HG03103 (cell line): ENCODE measurements at regions not wholly inside any gene's neighbourhood (a gene's known extent, or its start where the extent isn't known, plus 50 kb on each side); places are given as distances from the start of the nearest gene placed in this dataset.

Source experiments
- ATAC-seq: cut with Tn5 transposase; IDR thresholded peaks from one replicate; pipeline ENCODE4 v1.9.1; 2021; ENCODE audit warnings: low read depth; ENCODE audit not compliant: unreplicated experiment

DNA sequence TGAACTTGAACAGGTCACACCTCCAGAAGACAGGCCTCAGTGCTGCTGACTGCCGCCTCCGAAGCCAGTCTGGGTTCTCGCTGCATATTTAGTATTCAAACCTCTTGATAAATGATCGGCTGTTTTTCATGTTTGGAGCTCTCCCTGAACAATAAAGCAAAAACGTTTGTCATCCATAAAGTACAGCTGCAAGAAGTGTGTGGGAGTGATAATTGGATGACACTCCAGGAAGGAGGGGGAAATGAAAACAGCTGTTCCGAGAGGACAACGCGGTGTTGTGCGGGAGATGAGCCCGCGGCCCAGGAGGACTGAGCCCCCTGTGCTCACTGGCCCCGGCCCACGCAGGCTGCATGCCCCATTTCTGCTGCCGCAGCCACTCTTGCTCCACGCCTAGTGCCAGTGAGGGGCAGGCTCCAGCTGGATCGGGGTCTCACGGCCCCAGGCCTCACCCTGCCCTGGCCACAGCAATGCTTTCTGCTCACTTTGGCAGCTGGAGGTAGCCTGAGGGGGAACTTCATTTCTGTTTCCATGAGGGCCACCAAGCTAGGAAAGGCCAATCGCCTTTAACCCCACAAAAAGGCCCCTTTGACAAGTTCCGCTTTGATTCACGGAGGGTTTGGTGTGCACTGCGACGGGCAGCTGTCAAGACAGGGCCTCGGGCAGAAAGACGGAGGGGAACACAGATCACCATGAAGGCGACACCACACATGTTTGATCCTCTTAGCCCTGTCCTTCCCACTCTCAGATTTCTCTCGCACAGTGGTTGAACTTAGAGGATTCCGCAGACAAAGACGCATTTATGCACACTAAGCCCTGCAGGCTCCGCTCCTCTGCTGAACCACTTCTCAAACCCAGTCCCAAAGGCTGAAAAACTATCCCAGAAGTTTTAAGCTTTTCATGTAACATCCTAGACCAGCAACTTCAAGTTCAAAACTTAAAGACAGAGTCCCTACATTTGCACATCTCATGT lies 537.6 kb downstream of the EFNB2 start:
- ATAC-seq: no peak

DNA sequence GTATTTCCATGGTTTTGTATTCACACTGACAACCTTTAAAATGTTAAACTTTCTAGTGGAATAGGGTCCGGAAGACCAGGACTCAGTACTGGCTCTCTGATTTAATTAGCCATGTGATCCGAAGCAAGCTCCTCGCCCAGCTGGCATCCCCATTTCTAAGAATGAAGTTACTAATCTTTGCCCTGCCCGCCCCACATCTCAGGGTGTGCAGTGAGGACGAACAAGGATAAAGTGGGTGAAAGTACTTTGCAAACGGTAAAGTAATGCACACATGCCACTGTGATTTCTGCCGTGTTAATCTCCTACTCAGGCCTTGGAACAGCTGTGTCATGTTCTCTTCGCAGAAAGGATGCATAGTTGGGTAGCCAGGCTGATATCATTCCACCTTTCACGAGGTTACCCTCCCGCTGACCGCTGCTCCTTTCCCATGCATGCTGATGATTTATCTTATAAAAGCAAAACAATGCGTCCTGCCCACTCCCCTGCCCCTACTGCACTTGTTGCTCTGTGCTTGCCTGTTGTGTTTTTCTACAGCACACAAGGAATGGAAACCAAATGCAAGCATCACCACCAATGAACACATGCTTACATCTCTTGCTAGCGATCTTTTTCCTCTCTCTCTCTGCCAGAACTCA lies 539.0 kb downstream of the EFNB2 start:
- no peak for ATAC-seq

DNA sequence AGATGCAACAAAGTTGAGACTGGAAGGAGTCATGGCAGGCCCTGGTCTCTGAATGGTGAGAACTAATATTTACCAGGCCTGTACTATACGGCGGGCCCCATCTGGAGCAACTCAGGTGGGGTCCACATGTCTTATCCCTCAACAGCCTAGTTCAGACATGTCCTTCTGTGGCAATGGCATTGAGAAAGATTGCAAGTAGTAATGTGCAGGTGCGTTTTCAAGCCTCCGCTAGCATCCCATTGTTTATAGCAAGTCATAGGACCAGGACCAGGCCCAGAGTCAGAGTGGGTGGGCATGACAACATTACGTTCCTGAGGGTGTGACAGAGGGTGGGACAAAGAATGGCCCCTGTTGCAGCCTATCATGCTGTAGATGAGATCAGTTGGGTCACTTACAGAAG lies 541.1 kb downstream of the EFNB2 start:
- ATAC-seq: no peak

DNA sequence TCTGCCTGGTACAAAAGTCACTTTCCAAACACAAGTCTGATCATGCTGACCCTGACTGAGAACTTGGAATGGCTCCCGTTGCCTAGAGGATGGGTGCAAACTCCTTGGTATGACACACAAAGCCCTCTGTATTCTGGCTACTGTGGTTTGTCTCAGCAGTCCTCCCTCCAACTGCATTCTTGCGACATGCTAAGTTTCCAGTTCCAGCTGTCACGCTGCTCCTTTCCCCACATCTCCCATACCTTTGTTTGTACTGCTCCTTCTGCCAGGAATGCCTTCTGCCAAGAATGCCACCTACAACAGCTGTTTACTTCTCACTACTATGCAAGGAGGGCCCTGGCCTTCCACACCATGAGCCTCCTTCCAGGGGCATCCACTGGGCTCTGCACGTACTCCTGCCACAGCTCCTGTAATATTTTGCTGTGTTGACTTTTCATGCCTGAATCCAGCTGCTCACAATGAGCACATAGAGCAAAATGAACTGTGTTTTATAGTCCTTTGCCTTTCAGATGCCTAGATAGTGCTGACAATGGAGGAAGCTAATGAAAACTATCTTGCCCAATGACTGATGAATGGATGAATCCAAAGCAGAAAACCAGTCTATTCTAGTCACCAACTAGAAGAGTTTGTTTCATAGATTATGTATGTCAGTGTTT lies 543.7 kb downstream of the EFNB2 start:
- no peak for ATAC-seq

DNA sequence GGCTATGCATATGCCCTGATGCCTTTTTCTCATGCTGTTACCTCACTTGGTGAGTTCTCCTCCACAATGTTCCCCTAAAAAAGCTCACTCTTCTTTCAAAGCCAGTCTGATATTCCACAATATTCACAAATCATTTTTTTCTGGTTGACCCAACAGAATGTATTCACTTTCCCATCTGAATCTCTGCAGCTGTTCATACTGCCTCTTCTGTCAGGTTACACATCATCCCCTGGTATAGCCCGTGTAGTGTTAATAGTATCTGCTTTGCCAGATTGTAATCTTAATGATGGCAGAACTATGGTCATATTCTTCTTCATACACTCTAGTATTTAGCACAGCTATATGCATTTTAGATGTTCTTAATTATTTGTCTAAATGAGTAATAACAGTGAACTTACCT lies 544.3 kb downstream of the EFNB2 start:
- ATAC-seq: no peak

DNA sequence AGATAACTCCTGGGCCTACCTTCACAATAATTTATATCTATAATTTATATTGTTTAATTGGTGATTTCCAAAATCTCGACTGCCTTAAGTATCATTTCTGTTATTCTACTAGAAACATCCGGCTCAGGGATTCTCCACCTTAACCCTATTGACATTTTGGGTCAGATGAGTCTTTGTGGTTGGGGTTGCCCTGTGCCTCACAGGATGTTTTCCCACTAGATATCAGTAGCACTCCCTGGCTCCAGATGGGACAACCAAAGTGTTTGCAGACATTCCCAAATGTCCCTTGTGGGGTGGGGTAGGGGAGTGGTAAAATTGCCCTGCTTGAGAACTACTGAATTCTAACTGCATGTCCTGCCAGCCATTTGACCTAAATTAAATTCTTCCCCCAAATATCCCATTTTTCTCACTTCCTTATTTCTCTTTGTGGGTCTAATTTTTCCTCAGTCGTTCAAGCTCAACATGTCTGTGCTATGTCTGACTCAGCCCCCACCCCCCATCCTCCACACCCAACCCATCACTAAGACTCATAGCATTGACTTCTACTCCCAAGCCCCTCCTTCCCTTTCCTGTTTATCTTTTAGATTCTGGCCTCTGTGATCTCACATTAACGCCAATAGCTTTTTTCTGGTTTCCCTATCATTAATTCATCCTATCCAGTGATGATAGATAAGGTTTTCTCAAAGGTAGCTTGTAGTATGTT lies 545.1 kb downstream of the EFNB2 start:
- ATAC-seq: no peak

DNA sequence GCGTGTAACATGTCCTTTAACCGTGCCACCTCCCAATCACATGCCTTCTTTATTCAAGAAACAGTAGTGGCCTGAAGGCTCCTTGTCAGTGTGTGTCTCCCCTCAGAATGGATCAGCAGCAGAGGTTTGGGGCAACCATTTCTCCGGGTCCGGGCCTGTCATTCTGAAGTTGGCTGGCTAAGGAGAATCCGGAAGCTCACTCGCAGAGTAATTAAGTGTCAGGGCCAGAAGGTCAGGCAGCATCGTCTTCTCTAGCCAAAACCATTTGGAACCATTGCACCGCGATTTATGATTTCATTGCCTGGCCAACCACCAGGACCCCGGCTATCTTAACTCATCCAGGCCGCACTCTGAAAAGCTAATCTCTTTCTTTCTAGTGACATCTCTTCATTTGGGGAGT lies 550.8 kb downstream of the EFNB2 start:
- no peak for ATAC-seq

DNA sequence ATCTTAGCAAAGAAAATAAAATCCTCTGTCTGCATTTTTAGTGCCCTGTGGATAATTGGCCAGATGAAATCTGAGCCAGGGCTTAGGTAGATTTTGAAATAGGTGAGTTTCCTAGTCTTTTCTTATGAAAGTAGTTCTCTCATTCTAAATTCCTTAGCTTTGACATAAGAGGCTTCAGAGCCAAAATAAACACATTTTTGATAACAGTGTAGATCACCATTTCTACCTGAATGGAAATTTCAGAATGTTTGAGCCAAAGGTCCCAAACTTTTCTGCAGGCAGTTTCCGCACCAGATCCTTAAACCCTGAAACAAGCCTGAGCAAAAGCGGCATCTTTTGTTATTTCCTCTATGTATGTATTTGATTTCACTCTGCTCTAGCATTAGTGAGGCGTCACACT lies 551.2 kb downstream of the EFNB2 start:
- ATAC-seq: no peak

DNA sequence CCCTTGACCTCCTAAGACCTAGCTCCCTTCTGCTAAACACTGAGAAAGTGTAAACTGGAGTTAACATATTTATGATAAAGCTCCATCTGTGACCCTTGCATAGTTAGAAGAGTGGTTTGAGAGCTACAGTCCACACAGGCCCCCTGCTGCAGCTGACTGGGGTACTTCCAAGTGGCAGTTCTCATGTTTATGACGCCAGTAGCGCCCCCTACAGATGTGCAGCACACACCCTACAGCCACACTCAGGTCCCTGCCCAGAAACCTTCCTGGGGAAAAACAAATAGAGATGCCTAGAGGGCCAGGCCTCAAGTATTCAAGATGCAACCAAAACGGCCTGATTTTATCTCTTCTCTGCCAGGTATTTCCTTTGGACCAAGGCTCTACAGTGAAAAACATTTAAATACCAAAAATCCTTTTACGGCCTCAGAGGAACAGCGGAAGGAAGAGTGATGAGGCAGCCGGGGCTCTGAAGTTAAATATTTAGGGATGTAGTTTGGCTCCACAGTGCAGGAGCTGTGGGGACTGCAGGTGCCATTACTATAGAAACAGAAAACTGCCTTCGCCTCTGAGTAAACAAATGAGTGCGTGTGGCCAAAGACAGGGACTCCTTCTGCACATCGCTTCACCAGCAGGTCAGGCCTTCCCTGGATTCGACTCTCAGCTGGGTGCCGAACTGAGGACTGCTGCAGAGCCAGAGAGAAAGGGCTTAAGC lies 553.1 kb downstream of the EFNB2 start:
- ATAC-seq: no peak

DNA sequence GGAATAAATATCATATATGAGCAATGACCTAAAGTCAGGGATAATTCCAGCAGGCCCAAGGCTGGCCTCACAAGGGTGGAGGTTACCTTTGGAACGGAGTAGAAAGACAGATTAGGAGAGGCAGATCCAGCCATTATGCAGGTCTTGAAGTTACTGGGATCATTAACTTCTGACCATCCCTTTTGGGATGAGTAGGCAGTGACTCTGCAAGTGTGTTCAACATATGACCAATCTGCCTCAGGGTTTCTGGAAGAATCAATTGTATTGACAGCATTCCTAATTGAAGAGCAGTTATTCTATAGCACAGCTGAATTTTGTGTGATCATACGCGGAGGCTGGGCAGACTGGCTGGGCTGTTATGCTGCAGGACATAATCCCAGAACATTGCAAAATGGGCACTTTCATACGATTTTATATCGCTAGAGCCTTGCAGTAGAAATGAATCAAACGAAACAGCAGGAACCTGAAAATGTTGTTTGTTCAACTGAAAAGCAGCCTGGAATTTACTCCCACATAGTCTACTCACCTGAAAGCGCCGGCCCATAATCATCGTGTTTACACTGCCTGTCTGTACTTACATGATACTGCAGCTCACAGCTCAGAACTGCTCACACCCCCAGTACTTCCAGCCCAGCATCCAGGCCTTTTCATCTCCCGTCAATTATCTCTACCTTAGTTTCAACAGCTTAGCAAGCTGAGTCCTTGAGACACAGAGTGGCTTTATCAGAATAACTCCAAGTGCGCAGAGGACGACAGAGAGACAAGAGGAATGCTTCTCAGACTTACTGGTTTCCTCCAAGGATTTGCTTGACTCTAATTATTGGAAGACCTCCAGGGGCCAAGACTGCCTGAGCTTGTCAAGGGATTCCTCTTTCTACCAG lies 556.1 kb downstream of the EFNB2 start:
- ATAC-seq: no peak

DNA sequence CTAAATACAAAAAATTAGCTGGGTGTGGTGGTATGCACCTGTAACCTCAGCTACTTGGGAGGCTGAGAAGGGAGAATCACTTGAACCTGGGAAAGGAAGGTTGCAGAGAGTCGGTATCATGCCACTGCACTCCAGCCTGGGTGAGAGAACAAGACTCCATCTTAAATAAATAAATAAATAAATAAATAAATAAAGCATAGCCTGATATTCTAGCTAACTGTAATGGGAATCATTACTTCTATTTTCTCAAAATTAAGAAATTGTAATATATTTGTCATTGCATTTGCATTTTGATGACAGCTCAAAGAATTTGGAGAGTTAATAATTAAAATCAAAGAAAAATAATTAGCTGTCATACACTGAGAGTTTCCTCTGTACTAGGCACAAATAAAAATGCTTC lies 561.1 kb downstream of the EFNB2 start:
- ATAC-seq: no peak

DNA sequence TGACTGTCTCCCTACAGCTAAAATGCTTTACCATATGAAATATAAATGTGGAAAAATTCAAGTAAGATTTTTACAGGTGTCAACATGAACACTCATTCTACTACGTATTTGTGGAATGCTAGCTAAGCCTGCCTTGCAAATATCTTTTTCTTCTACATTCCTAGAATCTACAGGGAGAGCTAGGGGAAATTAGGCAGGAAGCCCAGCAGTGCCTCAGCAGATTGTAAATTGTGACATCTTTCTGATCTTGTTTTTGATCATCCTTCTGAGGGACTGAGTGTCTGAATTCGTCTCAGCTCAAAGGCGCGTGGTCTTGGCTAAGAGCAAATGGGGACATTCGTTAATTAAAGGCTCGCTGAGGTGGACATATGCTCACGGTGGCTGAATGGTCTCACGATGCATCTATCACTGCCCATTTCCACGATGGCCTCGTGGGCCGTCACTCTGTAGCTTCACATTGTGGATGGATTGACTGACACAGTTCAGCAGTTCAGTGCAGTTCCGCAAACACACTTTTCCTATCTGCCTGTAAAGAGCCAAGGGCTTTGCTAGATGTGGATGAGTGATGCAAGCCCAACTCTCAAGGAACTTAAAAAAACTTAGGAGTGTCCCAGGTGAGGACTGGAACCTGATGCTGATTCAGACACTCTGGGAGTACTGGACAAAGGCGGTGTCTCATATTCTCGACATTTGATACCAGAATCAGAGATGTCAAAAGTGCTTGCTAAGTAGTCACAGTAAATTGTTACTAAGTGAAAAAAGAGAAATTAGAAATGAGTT lies 562.5 kb downstream of the EFNB2 start:
- no peak for ATAC-seq

DNA sequence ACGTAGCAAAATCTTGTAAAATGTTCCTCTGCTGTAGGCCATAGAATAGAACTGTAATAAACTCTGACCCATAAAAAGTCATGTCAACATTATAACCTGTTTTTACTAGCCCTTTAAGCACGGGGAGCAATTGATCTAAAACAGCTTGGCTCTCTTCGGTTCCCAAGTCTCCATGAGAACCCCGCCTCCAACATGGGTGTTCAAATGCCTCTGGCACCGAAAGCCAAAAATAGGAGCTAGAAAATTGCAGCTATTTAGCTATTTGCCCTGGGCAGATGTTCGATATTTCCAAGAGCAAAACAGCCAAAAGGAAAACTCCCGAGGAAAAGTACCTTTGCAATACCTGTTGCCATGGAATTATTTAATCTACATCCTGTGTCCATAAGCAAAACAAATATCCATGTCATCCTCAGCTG lies 563.1 kb downstream of the EFNB2 start:
- no peak for ATAC-seq

DNA sequence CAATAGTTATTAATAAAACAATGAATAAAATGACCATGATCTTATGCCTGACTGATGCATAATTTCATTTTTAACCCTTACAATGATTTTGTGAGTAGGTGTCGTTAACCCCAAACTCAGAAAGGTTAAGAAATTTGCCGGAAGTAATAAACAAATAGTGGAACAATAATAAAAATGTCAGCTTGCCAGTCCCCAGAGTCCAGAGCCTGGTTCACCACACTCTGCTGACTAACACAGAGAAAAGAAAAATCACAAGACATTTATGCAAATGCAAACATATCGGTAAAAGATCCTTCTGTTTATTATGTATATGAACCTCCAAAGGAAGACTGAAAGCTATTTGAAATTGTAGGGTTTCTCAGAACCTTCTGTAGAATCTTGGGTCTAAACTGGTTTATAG lies 563.7 kb downstream of the EFNB2 start:
- ATAC-seq: no peak

DNA sequence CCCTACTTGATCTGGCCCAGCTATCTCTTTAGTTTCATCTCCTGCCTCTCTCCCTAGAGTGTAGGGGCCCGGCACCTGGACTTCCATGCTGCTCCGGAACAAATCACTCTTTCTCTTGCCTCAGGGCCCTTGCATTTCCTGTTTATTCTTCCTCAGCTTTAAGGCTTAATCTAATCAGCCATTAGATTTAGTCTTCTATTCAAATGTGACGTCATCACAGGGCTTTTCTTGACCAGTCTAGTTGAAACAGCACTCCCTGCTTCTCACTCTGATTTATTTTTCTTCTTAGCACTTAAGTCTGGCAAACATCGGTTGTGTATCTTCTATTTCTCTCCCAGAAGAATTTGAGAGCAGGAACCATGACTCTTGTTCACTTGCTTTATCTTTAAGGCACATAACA lies 564.1 kb downstream of the EFNB2 start:
- ATAC-seq: no peak

DNA sequence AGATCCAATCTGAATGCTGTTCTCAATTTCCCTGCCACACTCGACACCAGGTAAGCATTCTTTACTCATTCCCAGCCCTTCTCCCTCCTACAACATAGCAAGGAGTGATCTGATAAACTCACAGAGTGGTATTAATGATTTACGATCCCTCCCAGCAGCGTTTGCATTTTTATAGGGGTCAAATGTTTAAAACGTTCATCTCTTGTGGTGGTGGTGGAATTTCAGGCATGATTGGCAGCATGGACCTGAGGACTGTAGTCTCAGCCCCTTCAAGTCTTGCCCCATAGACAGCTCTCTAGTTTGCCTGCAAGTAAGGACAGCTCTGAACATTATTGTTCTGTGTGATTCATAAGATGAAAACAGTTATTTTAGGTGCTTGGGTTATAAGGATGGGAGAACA lies 565.7 kb downstream of the EFNB2 start:
- ATAC-seq: no peak

DNA sequence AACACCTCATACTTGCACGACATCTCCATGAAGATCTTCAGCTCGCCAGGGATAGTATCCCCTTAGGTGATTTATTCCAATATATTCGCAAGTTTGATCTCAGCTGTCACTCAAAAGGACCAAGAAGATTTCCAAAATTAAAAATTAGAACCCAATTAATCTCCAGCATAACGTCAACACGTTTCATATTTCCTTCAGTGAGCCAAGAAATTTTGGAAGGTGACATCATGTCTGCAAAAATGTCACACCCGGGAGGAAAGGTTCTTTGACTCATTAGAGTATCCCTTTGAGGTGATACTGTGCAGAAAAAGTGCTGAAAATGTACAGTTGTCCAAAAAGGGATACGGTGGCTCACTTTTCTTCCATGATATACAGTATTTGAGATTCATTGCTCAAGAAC lies 569.6 kb downstream of the EFNB2 start:
- ATAC-seq: no peak

DNA sequence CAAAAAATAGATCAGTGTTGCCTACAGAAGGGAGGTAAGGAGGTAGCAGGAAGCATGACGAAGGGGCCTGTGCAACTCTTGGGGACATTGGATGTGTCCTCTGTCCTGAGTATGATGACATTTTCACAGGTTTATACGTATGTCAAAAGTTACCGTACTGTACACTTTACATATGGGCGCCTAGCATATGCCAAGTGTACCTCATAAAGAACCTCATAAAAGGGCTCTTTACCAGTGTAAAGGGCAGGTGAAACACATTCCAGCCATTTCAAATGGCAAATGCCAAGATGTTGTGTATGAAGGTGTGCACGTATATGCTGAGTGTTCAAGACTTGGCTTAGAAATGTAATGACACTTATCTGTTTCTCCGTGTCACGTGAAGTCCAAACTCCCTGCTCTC lies 573.4 kb downstream of the EFNB2 start:
- ATAC-seq: no peak

DNA sequence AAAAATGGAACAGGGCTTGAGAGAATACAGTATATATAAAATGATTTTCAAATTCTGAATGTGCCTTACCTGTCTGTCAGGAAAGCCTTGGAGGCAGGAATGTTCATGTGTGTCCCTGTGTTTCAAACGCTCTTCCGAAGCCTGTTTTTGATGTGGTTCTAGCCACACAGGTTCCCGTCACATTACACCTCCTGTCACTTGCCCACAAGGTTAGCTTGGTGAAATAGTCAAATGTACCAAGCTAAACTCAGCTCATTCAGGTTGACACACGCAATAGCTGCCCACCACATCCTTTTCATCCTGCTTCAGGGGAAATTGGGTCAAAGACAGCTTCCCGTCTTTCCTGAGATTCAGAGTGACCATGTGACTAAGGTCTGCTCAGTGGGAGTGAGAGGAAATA lies 574.0 kb downstream of the EFNB2 start:
- no peak for ATAC-seq
